Upper lobe of left lung (tissue), 6 donors: ENCODE measurements at regions not wholly inside any gene's neighbourhood (a gene's known extent, or its start where the extent isn't known, plus 50 kb on each side); places are given as distances from the start of the nearest gene placed in this dataset.
"Not testable (repeated sequence)": the region's sequence is repeated elsewhere in the genome, so short reads cannot be mapped to it uniquely, and the experiment has no call there.

Experiments used
- ATAC-seq, 2 donors: fragments of 200-7000 bp; cut with Tn5 transposase; one replicate each; pipeline ENCODE4 v1.9.1; 2022; ENCODE audit warnings: mild to moderate bottlenecking in 2 of 2, moderate library complexity in 2 of 2; ENCODE audit not compliant: low FRiP score in 2 of 2
- DNase-seq, 2 donors: peaks; one replicate each; pipeline ENCODE4 v3.0.0-alpha.2; 2019 to 2020
- H3K27ac ChIP-seq, 4 donors: fragments of 200-600 bp; sonication (generic); one replicate each; pipeline ENCODE4 v1.5.1; 2016 to 2019
- H3K27me3 ChIP-seq, 4 donors: fragments of 200-600 bp; sonication (generic); one replicate each; pipeline ENCODE4 v1.5.1; 2017 to 2019
- H3K36me3 ChIP-seq, 4 donors: fragments of 200-600 bp; sonication (generic); one replicate each; pipeline ENCODE4 v1.5.1; 2016 to 2019
- H3K4me1 ChIP-seq, 4 donors: fragments of 200-600 bp; sonication (generic); one replicate each; pipeline ENCODE4 v1.5.1; 2018 to 2019
- H3K4me3 ChIP-seq, 4 donors: fragments of 200-600 bp; sonication (generic); one replicate each; pipeline ENCODE4 v1.5.1; 2017 to 2019; ENCODE audit warnings: mild to moderate bottlenecking in 2 of 4, moderate library complexity in 1 of 4
- H3K9me3 ChIP-seq, 4 donors: fragments of 200-600 bp; sonication (generic); one replicate each; pipeline ENCODE4 v1.5.1; 2018 to 2019
- EP300 ChIP-seq, 4 donors: sonication (generic); formaldehyde crosslinking; IDR thresholded peaks; one replicate each; pipeline ENCODE4 v1.5.1; 2017; ENCODE audit warnings: antibody characterized with exemption in 4 of 4, control low read depth in 2 of 4
- POLR2A ChIP-seq, 4 donors: fragments of 450-650 bp; IDR thresholded peaks; one replicate each; pipeline ENCODE4 v1.5.1; 2016 to 2017; ENCODE audit warnings: antibody characterized with exemption in 4 of 4, mild to moderate bottlenecking in 2 of 4
- POLR2AphosphoS5 ChIP-seq, 2 donors: sonication (generic); formaldehyde crosslinking; IDR thresholded peaks; one replicate each; pipeline ENCODE4 v1.5.1; 2017; ENCODE audit warnings: antibody characterized with exemption in 2 of 2
- WGBS, 2 donors: methylation state at CpG; one replicate each; pipeline ENCODE4 v1.1.5; 2017 to 2018; 5-methylcytosine and 5-hydroxymethylcytosine counted together
- TF ChIP-seq, protein P1 (sequence below), 6 experiments: fragments of 450-650 bp in 4 of 6; fragments of 200-600 bp in 2 of 6; sonication (generic) in 2 of 6; IDR thresholded peaks; one replicate each; pipeline ENCODE4 v1.5.1; 2016 to 2019; ENCODE audit warnings: antibody characterized with exemption in 6 of 6
- donor health status: DM: no; HTN: no; CAD: no; lungs with moderate emphysema.
- donor health status: DM: no; HTN: yes; CAD: no; lungs with severe emphysema.

DNA sequence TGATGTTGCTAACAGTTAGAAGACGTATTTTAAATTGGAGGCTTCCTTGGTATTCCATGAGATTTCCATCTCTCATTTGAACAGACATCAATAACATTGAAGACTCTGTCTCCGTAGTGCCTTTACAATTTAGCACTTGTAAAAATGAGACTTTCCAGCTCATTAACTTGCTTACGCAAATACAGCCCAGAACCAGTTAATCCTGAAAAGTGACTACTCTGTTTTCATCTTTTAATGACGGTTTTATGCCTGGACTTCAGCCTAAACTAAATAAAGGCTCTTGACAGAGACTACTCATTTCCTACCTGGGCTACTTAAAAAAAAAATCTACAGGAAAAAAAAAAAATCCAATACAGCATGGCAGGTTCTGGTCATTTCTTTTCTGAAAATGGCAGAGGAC is 148.6 kb downstream of the LRATD1 start:
- TF ChIP-seq POLR2A (IDR thresholded peaks at IDR 0.05) (no peak), EP300 (IDR thresholded peaks at IDR 0.05) (no peak), POLR2AphosphoS5 (IDR thresholded peaks at IDR 0.05) (no peak)
- TF ChIP-seq, protein P1, sequence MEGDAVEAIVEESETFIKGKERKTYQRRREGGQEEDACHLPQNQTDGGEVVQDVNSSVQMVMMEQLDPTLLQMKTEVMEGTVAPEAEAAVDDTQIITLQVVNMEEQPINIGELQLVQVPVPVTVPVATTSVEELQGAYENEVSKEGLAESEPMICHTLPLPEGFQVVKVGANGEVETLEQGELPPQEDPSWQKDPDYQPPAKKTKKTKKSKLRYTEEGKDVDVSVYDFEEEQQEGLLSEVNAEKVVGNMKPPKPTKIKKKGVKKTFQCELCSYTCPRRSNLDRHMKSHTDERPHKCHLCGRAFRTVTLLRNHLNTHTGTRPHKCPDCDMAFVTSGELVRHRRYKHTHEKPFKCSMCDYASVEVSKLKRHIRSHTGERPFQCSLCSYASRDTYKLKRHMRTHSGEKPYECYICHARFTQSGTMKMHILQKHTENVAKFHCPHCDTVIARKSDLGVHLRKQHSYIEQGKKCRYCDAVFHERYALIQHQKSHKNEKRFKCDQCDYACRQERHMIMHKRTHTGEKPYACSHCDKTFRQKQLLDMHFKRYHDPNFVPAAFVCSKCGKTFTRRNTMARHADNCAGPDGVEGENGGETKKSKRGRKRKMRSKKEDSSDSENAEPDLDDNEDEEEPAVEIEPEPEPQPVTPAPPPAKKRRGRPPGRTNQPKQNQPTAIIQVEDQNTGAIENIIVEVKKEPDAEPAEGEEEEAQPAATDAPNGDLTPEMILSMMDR (IDR thresholded peaks at IDR 0.05) = no peak
- no peaks in the 10 kb centered on the region for H3K4me1 ChIP-seq
- H3K36me3 ChIP-seq = no peaks in the 10 kb centered on the region
- WGBS, 2 donors = 60 to 63% methylated on average over 4 of the region's 4 CpGs
- no peaks in the 10 kb centered on the region for H3K27me3 ChIP-seq
- H3K27ac ChIP-seq = no peak overlapping the region
- DNase-seq = no peak
- peaks cover 0 to 3% (median 0%) of the 10 kb centered on the region in 4 donors for H3K9me3 ChIP-seq
- H3K4me3 ChIP-seq = no peak overlapping the region
- ATAC-seq = no peak

DNA sequence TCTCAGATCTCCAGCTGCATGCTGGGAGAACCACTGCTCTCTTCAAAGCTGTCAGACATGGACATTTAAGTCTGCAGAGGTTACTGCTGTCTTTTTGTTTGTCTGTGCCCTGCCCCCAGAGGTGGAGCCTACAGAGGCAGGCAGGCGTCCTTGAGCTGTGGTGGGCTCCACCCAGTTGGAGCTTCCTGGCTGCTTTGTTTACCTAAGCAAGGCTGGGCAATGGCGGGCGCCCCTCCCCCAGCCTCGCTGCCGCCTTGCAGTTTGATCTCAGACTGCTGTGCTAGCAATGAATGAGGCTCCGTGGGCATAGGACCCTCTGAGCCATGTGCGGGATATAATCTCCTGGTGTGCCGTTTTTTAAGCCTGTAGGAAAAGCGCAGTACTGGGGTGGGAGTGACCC is 156.3 kb downstream of the LRATD1 start:
- DNase-seq, H3K4me1 ChIP-seq, H3K4me3 ChIP-seq, H3K36me3 ChIP-seq, H3K27me3 ChIP-seq, H3K9me3 ChIP-seq, ATAC-seq, H3K27ac ChIP-seq: not testable (repeated sequence)
- WGBS, 2 donors = 93% methylated on average over 9 of the region's 9 CpGs; no CpG with 5 or more reads in 1 of the 2 donors

DNA sequence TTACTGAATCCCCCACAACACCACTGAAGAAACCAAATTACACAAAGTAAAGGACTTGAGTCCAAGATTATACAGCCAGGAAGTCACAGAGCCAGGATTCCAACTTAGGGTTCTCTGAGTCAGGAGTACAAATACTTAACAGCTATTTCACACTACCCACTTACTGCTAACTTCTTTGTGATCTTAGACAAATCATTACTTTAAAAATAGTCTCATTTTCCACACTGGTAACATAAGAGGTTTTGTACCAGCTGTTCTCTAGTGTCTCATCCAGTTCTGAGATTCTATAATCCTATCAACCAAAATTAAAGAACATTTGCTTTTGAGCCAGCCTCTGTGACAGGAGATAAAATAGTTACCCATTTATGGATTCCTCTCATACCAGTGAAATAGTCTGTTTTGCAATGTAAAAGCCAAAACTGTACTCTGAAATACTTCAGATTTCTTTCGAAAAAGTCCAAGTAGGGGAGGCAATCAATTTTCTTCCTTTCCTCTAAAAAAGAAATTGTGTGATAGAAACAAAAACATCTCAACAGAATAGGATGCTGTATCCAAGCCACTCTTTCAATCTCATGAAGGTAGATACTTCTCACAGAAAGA is 157.6 kb downstream of the LRATD1 start:
- H3K9me3 ChIP-seq = peaks cover 0 to 8% (median 0%) of the 10 kb centered on the region in 4 donors
- TF ChIP-seq POLR2AphosphoS5 (IDR thresholded peaks at IDR 0.05) (no peak), EP300 (IDR thresholded peaks at IDR 0.05) (no peak), POLR2A (IDR thresholded peaks at IDR 0.05) (no peak)
- TF ChIP-seq, protein P1 (IDR thresholded peaks at IDR 0.05) = no peak
- ATAC-seq = no peak
- no peaks in the 10 kb centered on the region for H3K27me3 ChIP-seq
- H3K4me1 ChIP-seq = no peaks in the 10 kb centered on the region
- H3K4me3 ChIP-seq = no peak overlapping the region
- DNase-seq = no peak
- H3K27ac ChIP-seq = no peak overlapping the region
- H3K36me3 ChIP-seq = no peaks in the 10 kb centered on the region
- WGBS, 2 donors = 66 to 68% methylated on average over 1 of the region's 1 CpG

DNA sequence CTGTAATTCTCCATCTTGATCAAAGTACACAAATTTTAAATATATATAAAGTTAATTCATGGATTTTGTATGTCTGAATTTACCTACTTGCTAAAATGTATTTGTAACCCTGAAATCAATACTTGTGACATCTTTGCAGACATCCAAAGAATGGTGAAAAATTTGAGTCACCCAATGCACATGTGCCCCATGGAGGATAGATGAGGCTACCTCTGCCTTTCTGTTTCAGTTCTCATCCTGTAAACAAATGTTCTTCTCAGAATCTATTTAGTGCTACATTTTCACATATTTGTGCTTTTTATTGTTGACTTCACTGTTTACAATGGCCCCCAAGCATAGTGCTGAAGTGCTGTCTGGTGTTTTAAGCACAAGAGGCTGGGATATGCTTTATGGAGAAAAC is 171.5 kb downstream of the LRATD1 start:
- TF ChIP-seq, protein P1 (IDR thresholded peaks at IDR 0.05) = no peak
- TF ChIP-seq POLR2AphosphoS5 (IDR thresholded peaks at IDR 0.05) (no peak), POLR2A (IDR thresholded peaks at IDR 0.05) (no peak), EP300 (IDR thresholded peaks at IDR 0.05) (no peak)
- H3K9me3 ChIP-seq = no peaks in the 10 kb centered on the region
- H3K36me3 ChIP-seq = no peaks in the 10 kb centered on the region
- H3K4me1 ChIP-seq = no peaks in the 10 kb centered on the region
- H3K27ac ChIP-seq = no peak overlapping the region
- DNase-seq = no peak
- no peak for ATAC-seq
- no peaks in the 10 kb centered on the region for H3K27me3 ChIP-seq
- no peak overlapping the region for H3K4me3 ChIP-seq

DNA sequence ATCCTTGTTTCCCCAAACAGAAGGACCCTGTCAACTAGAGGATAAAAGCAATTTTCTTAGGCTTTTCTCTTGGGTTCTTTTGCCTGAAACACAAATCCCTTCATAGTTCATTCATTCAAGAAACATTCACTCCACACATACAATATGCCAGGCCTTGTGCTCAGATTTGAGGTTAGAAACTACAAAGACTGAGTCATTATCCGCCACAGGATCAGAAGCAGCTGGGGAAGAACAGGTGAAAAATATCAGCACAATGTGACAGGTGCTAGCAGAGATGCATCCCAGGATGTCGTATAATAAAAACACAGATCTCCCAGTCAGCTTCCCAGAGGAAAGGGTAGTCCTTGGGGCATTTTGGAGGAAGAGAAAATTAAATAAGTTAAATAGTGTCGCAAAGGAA is 172.4 kb downstream of the LRATD1 start:
- 58 to 68% methylated on average over 3 of the region's 3 CpGs for WGBS, 2 donors
- TF ChIP-seq POLR2AphosphoS5 (IDR thresholded peaks at IDR 0.05) (no peak), EP300 (IDR thresholded peaks at IDR 0.05) (no peak), POLR2A (IDR thresholded peaks at IDR 0.05) (no peak)
- TF ChIP-seq, protein P1 (IDR thresholded peaks at IDR 0.05) = no peak
- no peaks in the 10 kb centered on the region for H3K4me1 ChIP-seq

More for the DNA sequence above, 172.4 kb downstream of the LRATD1 start:
- H3K4me3 ChIP-seq = no peak overlapping the region
- ATAC-seq (no peak), DNase-seq (no peak)
- H3K9me3 ChIP-seq = no peaks in the 10 kb centered on the region
- no peaks in the 10 kb centered on the region for H3K36me3 ChIP-seq
- H3K27ac ChIP-seq = no peak overlapping the region
- H3K27me3 ChIP-seq = no peaks in the 10 kb centered on the region
